ENCODE measurements at regions not wholly inside any gene's neighbourhood (a gene's known extent, or its start where the extent isn't known, plus 50 kb on each side); places are given as distances from the start of the nearest gene placed in this dataset.

DNA sequence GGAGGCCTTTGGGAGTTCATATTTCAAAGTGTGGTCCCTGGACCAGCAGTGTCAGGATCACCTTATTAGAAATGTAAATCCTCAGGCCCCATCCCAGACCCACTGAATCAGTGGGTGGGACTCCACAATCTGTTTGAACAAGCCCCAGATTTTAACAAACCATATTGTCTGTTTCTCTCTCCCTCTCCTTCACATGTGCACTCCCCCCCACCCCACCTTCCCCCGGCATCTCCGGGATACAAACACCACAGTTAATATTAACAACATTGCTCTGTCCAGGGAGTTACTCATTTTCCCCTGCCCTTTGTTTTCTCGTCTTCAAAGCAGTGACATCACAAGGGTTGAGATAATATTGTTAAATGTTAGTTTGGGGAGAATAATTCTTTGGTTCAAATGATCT lies 127.3 kb downstream of the KATNIP start:
- ATAC-seq (no peak), FAIRE-seq (no peak), DNase-seq (ENCODE audit: low spot score) (peak; percentile 21)
- Histone ChIP-seq H3K9ac (ENCODE audit: insufficient read depth, low read depth, low read length) (no peak overlapping the region), H3K79me2 (ENCODE audit: insufficient read depth, low read length) (no peaks in the 10 kb centered on the region), H3K4me2 (ENCODE audit: low read depth, low read length) (no peak overlapping the region), H4K20me1 (ENCODE audit: insufficient read depth, low read length) (no peaks in the 10 kb centered on the region), H3K4me1 (ENCODE audit: insufficient read depth, low read length) (peaks cover 16% of the 10 kb centered on the region), H3K36me3 (replicated peaks in 1 of 2; ENCODE audit: control insufficient read depth in 1 of 2, insufficient read depth in 2 of 2, low read length in 2 of 2) (peaks cover 4 to 16% of the 10 kb centered on the region in 2 experiments; a peak in 3 of 5 replicates), H3K27ac (ENCODE audit: extremely low read length, insufficient read depth, low read length) (no peak overlapping the region), H3K4me3 (replicated peaks in 1 of 3; ENCODE audit: insufficient read depth in 1 of 3, low read depth in 2 of 3, low read length in 3 of 3) (no peak overlapping the region), H3K27me3 (ENCODE audit: control insufficient read depth in 1 of 2, insufficient read depth in 2 of 2, low read length in 2 of 2) (no peaks in the 10 kb centered on the region), H3K9me3 (ENCODE audit: low read length) (no peaks in the 10 kb centered on the region), H2AFZ (ENCODE audit: low read length) (no peak overlapping the region)
- intact Hi-C loops (cut with micrococcal nuclease; ENCODE audit: unreplicated experiment): no loop called here
- POLR2A ChIA-PET: no interaction called here
- no TSS peak for BruUV-seq (replicated peaks)
- 35% methylated on average over 3 of the region's 3 CpGs for WGBS (ENCODE audit: low lambda C conversion rate)
- CTCF ChIA-PET (ENCODE audit: low intra/inter-chr PET ratio, low total read pairs): no interaction called here
- in situ Hi-C loops (cut with HindIII; ENCODE audit: extremely low pct_ligation_motif_present, low pct_unique_long_range_greater_than_20kb): no loop called here
- TF ChIP-seq KLF6 (CRISPR knock-in tag; IDR thresholded peaks at IDR 0.05) (no peak), ZNF687 (CRISPR knock-in tag; IDR thresholded peaks at IDR 0.05) (no peak), PAWR (CRISPR knock-in tag; IDR thresholded peaks at IDR 0.05; ENCODE audit: borderline replicate concordance) (no peak), SOX5 (CRISPR knock-in tag; IDR thresholded peaks at IDR 0.05; ENCODE audit: borderline replicate concordance) (peak; percentile 79; the same call in 1 of the 2 replicates), ZBTB44 (CRISPR knock-in tag; IDR thresholded peaks at IDR 0.05) (no peak), MNT (IDR thresholded peaks at IDR 0.05) (no peak), SOX6 (IDR thresholded peaks at IDR 0.05) (no peak), SOX6 (CRISPR knock-in tag; IDR thresholded peaks at IDR 0.05) (0 out of 2 replicates have a peak, but pooled peaks have one; percentile 17), SOX13 (IDR thresholded peaks at IDR 0.05) (no peak), SOX13 (CRISPR knock-in tag; conservative IDR thresholded peaks at IDR 0.05 in 1 of 2, IDR thresholded peaks at IDR 0.05 in 1 of 2) (peak in 1 of 2 experiments; percentile 66; a peak in 1 of 4 replicates)
- TF ChIP-seq, protein P1, sequence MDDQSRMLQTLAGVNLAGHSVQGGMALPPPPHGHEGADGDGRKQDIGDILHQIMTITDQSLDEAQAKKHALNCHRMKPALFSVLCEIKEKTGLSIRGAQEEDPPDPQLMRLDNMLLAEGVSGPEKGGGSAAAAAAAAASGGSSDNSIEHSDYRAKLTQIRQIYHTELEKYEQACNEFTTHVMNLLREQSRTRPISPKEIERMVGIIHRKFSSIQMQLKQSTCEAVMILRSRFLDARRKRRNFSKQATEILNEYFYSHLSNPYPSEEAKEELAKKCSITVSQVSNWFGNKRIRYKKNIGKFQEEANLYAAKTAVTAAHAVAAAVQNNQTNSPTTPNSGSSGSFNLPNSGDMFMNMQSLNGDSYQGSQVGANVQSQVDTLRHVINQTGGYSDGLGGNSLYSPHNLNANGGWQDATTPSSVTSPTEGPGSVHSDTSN (CRISPR knock-in tag; IDR thresholded peaks at IDR 0.05; ENCODE audit: borderline replicate concordance): no peak
- TF ChIP-seq, protein P2, sequence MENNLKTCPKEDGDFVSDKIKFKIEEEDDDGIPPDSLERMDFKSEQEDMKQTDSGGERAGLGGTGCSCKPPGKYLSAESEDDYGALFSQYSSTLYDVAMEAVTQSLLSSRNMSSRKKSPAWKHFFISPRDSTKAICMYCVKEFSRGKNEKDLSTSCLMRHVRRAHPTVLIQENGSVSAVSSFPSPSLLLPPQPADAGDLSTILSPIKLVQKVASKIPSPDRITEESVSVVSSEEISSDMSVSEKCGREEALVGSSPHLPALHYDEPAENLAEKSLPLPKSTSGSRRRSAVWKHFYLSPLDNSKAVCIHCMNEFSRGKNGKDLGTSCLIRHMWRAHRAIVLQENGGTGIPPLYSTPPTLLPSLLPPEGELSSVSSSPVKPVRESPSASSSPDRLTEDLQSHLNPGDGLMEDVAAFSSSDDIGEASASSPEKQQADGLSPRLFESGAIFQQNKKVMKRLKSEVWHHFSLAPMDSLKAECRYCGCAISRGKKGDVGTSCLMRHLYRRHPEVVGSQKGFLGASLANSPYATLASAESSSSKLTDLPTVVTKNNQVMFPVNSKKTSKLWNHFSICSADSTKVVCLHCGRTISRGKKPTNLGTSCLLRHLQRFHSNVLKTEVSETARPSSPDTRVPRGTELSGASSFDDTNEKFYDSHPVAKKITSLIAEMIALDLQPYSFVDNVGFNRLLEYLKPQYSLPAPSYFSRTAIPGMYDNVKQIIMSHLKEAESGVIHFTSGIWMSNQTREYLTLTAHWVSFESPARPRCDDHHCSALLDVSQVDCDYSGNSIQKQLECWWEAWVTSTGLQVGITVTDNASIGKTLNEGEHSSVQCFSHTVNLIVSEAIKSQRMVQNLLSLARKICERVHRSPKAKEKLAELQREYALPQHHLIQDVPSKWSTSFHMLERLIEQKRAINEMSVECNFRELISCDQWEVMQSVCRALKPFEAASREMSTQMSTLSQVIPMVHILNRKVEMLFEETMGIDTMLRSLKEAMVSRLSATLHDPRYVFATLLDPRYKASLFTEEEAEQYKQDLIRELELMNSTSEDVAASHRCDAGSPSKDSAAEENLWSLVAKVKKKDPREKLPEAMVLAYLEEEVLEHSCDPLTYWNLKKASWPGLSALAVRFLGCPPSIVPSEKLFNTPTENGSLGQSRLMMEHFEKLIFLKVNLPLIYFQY (CRISPR knock-in tag; IDR thresholded peaks at IDR 0.05; ENCODE audit: borderline replicate concordance): no peak

Data from HepG2 (cell line).